Activated naive CD8-positive, alpha-beta T cell (primary cell): ENCODE measurements at regions not wholly inside any gene's neighbourhood (a gene's known extent, or its start where the extent isn't known, plus 50 kb on each side); places are given as distances from the start of the nearest gene placed in this dataset.
A peak's percentile ranks its signal among the peaks of the same experiment; 100 is the strongest.
"Not testable (repeated sequence)": the region's sequence is repeated elsewhere in the genome, so short reads cannot be mapped to it uniquely, and the experiment has no call there.

Source experiments
- H3K27ac Mint-ChIP-seq: one replicate; pipeline ENCODE4 v1.8.0; 2021; ENCODE audit warnings: mixed read lengths
- H3K27me3 Mint-ChIP-seq: one replicate; pipeline ENCODE4 v1.8.0; 2021; ENCODE audit warnings: mixed read lengths
- H3K36me3 Mint-ChIP-seq: one replicate; pipeline ENCODE4 v1.8.0; 2021; ENCODE audit warnings: mixed read lengths
- H3K4me1 Mint-ChIP-seq: one replicate; pipeline ENCODE4 v1.8.0; 2021; ENCODE audit warnings: low read depth, mixed read lengths
- H3K4me3 Mint-ChIP-seq: one replicate; pipeline ENCODE4 v1.8.0; 2021; ENCODE audit warnings: mild to moderate bottlenecking, mixed read lengths
- H3K9me3 Mint-ChIP-seq: one replicate; pipeline ENCODE4 v1.8.0; 2021; ENCODE audit warnings: low read depth, mixed read lengths

DNA sequence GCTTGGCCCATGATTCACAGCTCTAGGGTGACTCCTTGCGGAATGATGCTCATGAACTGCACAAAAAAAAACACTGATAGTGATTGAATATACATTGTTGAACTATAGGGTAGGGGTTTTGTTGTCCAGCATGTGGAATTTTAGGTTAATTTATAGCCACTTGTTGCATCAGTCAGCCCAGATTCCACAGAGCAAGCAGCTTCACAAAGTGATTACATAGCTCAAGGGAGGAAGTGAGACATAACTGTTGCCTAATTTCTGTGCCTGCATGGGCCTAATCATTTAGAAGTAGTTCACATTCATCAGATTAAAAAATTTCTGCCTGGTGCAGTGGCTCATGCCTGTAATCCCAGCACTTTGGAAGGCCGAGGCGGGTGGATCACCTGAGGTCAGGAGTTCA lies 142.2 kb upstream of the ZNF722 start:
- not testable (repeated sequence) for H3K27ac Mint-ChIP-seq, H3K4me1 Mint-ChIP-seq, H3K4me3 Mint-ChIP-seq, H3K27me3 Mint-ChIP-seq, H3K36me3 Mint-ChIP-seq
- H3K9me3 Mint-ChIP-seq = peaks cover 21% of the 10 kb centered on the region

GRCh38 chr7:63867127-63867526 lies 131.5 kb upstream of the ZNF722 start:
- H3K36me3 Mint-ChIP-seq = peaks cover 6% of the 10 kb centered on the region

GRCh38 chr7:63874242-63874641 lies 124.4 kb upstream of the ZNF722 start:
- H3K36me3 Mint-ChIP-seq = peaks cover 23% of the 10 kb centered on the region
- not testable (repeated sequence) for H3K4me3 Mint-ChIP-seq, H3K27ac Mint-ChIP-seq, H3K27me3 Mint-ChIP-seq, H3K4me1 Mint-ChIP-seq
- H3K9me3 Mint-ChIP-seq = peaks cover 25% of the 10 kb centered on the region

More at GRCh38 chr7:63867127-63867526, 131.5 kb upstream of the ZNF722 start:
- H3K27ac Mint-ChIP-seq = no peak overlapping the region
- H3K27me3 Mint-ChIP-seq = no peaks in the 10 kb centered on the region
- H3K4me1 Mint-ChIP-seq = no peaks in the 10 kb centered on the region
- H3K4me3 Mint-ChIP-seq = no peak overlapping the region
- H3K9me3 Mint-ChIP-seq = peaks cover 34% of the 10 kb centered on the region

GRCh38 chr7:63876707-63877322 lies 121.8 kb upstream of the ZNF722 start:
- H3K36me3 Mint-ChIP-seq = peaks cover 31% of the 10 kb centered on the region
- H3K4me3 Mint-ChIP-seq = no peak overlapping the region
- H3K27ac Mint-ChIP-seq = no peak overlapping the region
- no peaks in the 10 kb centered on the region for H3K27me3 Mint-ChIP-seq
- no peaks in the 10 kb centered on the region for H3K4me1 Mint-ChIP-seq
- H3K9me3 Mint-ChIP-seq = peaks cover 40% of the 10 kb centered on the region

GRCh38 chr7:63887031-63887430 lies 111.6 kb upstream of the ZNF722 start:
- H3K4me3 Mint-ChIP-seq = no peak overlapping the region

GRCh38 chr7:63899691-63900393 lies 98.8 kb upstream of the ZNF722 start:
- Mint-ChIP-seq H3K27me3 (no peaks in the 10 kb centered on the region), H3K4me3 (peak overlapping the region; percentile 98), H3K4me1 (peaks cover 6% of the 10 kb centered on the region), H3K36me3 (peaks cover 8% of the 10 kb centered on the region), H3K9me3 (peaks cover 10% of the 10 kb centered on the region), H3K27ac (peak overlapping the region; percentile 92)

More at GRCh38 chr7:63887031-63887430, 111.6 kb upstream of the ZNF722 start:
- peaks cover 3% of the 10 kb centered on the region for H3K27me3 Mint-ChIP-seq
- H3K27ac Mint-ChIP-seq = no peak overlapping the region
- peaks cover 14% of the 10 kb centered on the region for H3K9me3 Mint-ChIP-seq
- H3K36me3 Mint-ChIP-seq = peaks cover 13% of the 10 kb centered on the region
- no peaks in the 10 kb centered on the region for H3K4me1 Mint-ChIP-seq

GRCh38 chr7:63900394-63901203 lies 98.0 kb upstream of the ZNF722 start:
- peaks cover 13% of the 10 kb centered on the region for H3K36me3 Mint-ChIP-seq
- H3K4me3 Mint-ChIP-seq = peak overlapping the region; percentile 98
- peaks cover 10% of the 10 kb centered on the region for H3K9me3 Mint-ChIP-seq
- peak overlapping the region; percentile 92 for H3K27ac Mint-ChIP-seq
- no peaks in the 10 kb centered on the region for H3K27me3 Mint-ChIP-seq
- peaks cover 6% of the 10 kb centered on the region for H3K4me1 Mint-ChIP-seq

- not testable (repeated sequence) for H3K4me1 Mint-ChIP-seq, H3K27ac Mint-ChIP-seq, H3K27me3 Mint-ChIP-seq
- Mint-ChIP-seq H3K9me3 (peaks cover 10% of the 10 kb centered on the region), H3K36me3 (peaks cover 15% of the 10 kb centered on the region), H3K4me3 (peak overlapping the region; percentile 98)
Measured at GRCh38 chr7:63901204-63901506, 97.5 kb upstream of the ZNF722 start.

DNA sequence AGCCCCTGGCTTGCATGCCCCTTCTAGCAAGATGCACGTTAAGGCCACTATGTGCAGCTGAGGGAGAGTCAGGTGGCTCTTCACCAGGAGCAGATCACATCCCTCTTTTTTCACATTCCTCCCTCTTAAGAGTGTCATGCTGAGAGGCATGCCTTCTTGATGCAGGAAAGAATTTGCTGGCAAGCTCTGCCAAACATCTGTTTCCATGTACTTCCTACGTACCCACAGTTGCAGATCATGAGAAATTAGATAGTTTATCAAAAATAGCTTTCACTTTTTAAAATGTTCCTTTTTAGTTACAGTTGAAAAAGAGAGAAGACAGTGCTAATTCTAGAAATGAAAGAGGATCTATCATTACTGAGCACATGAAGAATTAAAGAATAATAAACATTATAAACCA lies 79.7 kb upstream of the ZNF722 start:
- H3K36me3 Mint-ChIP-seq = peaks cover 20% of the 10 kb centered on the region
- H3K4me3 Mint-ChIP-seq = no peak overlapping the region
- no peaks in the 10 kb centered on the region for H3K4me1 Mint-ChIP-seq
- peaks cover 8% of the 10 kb centered on the region for H3K9me3 Mint-ChIP-seq
- H3K27ac Mint-ChIP-seq = no peak overlapping the region
- H3K27me3 Mint-ChIP-seq = no peaks in the 10 kb centered on the region

GRCh38 chr7:63925262-63925625 lies 73.4 kb upstream of the ZNF722 start:
- Mint-ChIP-seq H3K36me3 (peaks cover 8% of the 10 kb centered on the region), H3K27me3 (no peaks in the 10 kb centered on the region), H3K9me3 (peaks cover 8% of the 10 kb centered on the region), H3K4me1 (peaks cover 19% of the 10 kb centered on the region), H3K27ac (peak overlapping the region; percentile 99), H3K4me3 (peak overlapping the region; percentile 99)

DNA sequence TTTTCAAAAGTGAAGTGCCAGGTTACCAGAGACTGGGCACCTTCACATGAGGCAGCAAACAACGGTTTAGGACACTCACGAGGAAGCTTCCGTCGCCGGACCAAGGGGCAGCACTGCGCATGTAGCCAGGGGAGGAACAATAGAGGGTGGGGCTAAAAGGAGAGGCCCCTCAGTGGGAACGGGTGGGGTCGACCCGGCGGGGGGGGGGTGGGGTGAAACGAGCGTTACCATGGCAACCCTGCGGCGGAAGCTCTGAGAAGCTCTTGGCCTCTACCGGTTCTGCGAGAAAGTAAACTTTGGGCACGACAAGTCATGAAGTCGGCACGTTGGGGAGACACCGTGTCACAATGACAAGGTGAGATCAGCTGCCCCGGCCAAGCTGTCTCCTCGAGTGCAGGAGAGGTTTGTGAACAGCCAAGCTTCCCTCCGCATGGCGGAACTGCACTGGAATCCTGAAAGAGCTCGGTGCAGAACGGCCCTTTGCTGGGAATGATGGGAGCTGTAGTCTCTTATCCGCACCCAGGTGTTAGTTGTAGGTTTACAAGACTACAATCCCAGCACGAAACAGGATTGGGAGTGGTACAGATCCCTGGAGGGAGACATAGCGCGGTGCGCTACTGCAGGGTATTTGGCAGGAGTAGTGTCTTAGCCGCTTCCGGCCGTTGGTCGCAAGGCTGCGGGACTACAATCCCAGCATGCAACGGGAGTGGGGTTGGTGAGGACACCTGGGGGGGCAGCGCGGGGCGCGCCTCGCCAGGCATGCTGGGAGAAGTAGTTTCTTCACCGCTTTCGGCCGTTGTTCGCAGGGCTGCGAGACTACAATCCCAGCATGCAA lies 72.8 kb upstream of the ZNF722 start:
- Mint-ChIP-seq H3K4me3 (peak overlapping the region; percentile 99), H3K9me3 (peaks cover 6% of the 10 kb centered on the region), H3K36me3 (peaks cover 6% of the 10 kb centered on the region), H3K27ac (peak overlapping the region; percentile 99), H3K27me3 (no peaks in the 10 kb centered on the region), H3K4me1 (peaks cover 19% of the 10 kb centered on the region)

- H3K27ac Mint-ChIP-seq = no peak overlapping the region
- no peaks in the 10 kb centered on the region for H3K9me3 Mint-ChIP-seq
- no peaks in the 10 kb centered on the region for H3K27me3 Mint-ChIP-seq
- H3K4me3 Mint-ChIP-seq = peak overlapping the region; percentile 99
- H3K36me3 Mint-ChIP-seq = no peaks in the 10 kb centered on the region
- peaks cover 19% of the 10 kb centered on the region for H3K4me1 Mint-ChIP-seq
Measured at GRCh38 chr7:63927261-63927660, 71.4 kb upstream of the ZNF722 start.

- H3K27me3 Mint-ChIP-seq = peaks cover 4% of the 10 kb centered on the region
- no peaks in the 10 kb centered on the region for H3K36me3 Mint-ChIP-seq
- H3K4me1 Mint-ChIP-seq = peaks cover 5% of the 10 kb centered on the region
- H3K9me3 Mint-ChIP-seq = peaks cover 6% of the 10 kb centered on the region
- H3K27ac Mint-ChIP-seq = no peak overlapping the region
- H3K4me3 Mint-ChIP-seq = no peak overlapping the region
Measured at GRCh38 chr7:63931057-63931600, 67.5 kb upstream of the ZNF722 start.

GRCh38 chr7:63931985-63932577 lies 66.6 kb upstream of the ZNF722 start:
- Mint-ChIP-seq H3K4me1 (no peaks in the 10 kb centered on the region), H3K4me3 (no peak overlapping the region), H3K36me3 (no peaks in the 10 kb centered on the region), H3K9me3 (peaks cover 12% of the 10 kb centered on the region), H3K27ac (no peak overlapping the region), H3K27me3 (peaks cover 4% of the 10 kb centered on the region)
